ENCODE measurements at regions not wholly inside any gene's neighbourhood (a gene's known extent, or its start where the extent isn't known, plus 50 kb on each side); places are given as distances from the start of the nearest gene placed in this dataset.

DNA sequence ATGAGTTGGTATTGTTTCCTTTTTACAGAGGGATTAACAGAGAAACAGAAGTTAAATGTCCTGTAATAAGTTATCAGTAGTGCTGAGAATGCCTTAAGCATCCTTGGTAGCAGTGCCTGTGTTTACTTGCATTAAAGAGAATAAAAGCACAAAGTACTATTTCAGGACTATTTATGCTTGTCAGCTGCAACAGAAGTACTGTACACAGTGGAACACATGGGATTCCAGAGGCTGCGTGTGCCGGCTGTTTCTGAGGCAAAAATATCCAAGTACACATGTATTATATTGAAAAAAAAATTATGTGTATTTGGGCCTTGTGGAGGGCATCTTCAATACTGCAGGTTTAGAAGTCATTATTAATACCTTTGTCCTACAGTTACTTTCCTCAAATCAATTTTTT is 58.2 kb upstream of the ACTBL2 start:
- CTCF ChIA-PET: no interaction called here
- TF ChIP-seq TARDBP (IDR thresholded peaks at IDR 0.05): no peak
- TF ChIP-seq NFRKB (IDR thresholded peaks at IDR 0.05): no peak
- no peak for TF ChIP-seq BHLHE40 (IDR thresholded peaks at IDR 0.05; ENCODE audit: borderline replicate concordance)
- no peak for TF ChIP-seq ELF4 (IDR thresholded peaks at IDR 0.05)
- TF ChIP-seq FOXK2 (IDR thresholded peaks at IDR 0.05): no peak
- no peak for TF ChIP-seq CTBP1 (IDR thresholded peaks at IDR 0.05; ENCODE audit: borderline replicate concordance)
- no peak for TF ChIP-seq HDGF (IDR thresholded peaks at IDR 0.05; ENCODE audit: borderline replicate concordance)
- no peak for TF ChIP-seq SP1 (IDR thresholded peaks at IDR 0.05)
- TF ChIP-seq, protein P1, sequence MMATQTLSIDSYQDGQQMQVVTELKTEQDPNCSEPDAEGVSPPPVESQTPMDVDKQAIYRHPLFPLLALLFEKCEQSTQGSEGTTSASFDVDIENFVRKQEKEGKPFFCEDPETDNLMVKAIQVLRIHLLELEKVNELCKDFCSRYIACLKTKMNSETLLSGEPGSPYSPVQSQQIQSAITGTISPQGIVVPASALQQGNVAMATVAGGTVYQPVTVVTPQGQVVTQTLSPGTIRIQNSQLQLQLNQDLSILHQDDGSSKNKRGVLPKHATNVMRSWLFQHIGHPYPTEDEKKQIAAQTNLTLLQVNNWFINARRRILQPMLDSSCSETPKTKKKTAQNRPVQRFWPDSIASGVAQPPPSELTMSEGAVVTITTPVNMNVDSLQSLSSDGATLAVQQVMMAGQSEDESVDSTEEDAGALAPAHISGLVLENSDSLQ (IDR thresholded peaks at IDR 0.05): no peak
- TF ChIP-seq FOXA1 (IDR thresholded peaks at IDR 0.05): no peak
- no peak for TF ChIP-seq FOXM1 (IDR thresholded peaks at IDR 0.05; ENCODE audit: borderline replicate concordance)
- no peak for TF ChIP-seq SUZ12 (IDR thresholded peaks at IDR 0.05)
- no peak for TF ChIP-seq L3MBTL2 (conservative IDR thresholded peaks at IDR 0.05)
- TF ChIP-seq ZNF384 (IDR thresholded peaks at IDR 0.05): no peak
- TF ChIP-seq ARNT (IDR thresholded peaks at IDR 0.05): no peak
- no peak for TF ChIP-seq LEF1 (IDR thresholded peaks at IDR 0.05; ENCODE audit: borderline replicate concordance)
- POLR2A ChIA-PET: no interaction called here
- no peak for DNase-seq (ENCODE audit: extremely low spot score)

DNA sequence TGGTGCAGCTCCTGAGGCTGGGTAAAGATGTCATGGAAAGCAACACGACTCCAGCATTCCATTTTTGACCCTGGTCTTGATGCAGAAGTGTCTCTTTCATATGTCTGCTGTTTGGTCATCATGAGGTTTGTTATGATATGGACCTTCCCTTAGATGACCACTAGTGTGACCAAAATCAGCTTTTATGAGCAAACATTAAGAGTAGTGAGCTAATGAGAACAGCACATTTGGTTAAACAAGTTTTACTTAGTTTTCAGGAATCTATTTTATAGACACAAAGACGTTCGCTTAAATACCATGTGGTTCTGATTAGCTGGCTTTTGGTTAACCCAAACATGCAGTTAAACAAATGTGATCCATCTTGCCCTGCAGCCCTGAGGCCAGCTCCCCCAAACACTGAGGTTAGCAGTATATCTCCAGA is 56.7 kb upstream of the ACTBL2 start:
- no peak for TF ChIP-seq BHLHE40 (IDR thresholded peaks at IDR 0.05; ENCODE audit: borderline replicate concordance)
- no peak for TF ChIP-seq SP1 (IDR thresholded peaks at IDR 0.05)
- ChIA-PET POLR2A (no interaction called here), CTCF (interaction anchor here (0.7 kb wide), 1 partner anchor 121 kb away, joined by 4 read pairs; no protein-coding TSS in a partner anchor)
- no peak for DNase-seq (ENCODE audit: extremely low spot score)

DNA sequence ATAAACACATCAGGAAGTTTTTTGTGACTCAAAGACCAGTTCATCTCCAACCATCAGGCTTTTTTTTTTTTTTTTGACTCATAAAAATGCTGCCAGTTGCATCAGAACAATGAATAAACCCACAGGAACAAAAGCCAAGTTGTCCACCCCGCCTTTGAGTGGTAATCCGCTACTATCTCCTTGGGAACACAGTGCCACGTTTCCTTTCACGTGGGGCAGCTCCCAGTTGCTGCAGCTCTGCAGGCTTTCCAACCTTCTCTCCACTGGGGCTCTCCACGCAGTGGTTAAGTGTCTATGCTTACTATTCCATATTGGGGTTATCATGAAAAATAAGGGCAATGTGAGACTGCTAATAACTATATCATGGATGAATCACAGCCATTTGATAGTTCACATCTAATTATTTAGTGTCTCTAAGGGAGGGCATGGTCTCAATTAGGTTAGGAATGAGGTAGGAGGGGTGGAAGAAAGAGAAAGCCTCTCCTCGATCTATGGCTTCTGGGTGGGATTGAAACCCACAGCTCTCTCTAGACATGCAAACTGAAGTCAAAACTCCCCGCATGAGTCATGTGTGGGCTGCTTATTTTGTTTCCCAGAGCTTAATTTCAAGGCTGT is 55.8 kb upstream of the ACTBL2 start:
- no peak for TF ChIP-seq SP1 (IDR thresholded peaks at IDR 0.05)
- ChIA-PET CTCF (no interaction called here), POLR2A (no interaction called here)
- DNase-seq (ENCODE audit: extremely low spot score): no peak

DNA sequence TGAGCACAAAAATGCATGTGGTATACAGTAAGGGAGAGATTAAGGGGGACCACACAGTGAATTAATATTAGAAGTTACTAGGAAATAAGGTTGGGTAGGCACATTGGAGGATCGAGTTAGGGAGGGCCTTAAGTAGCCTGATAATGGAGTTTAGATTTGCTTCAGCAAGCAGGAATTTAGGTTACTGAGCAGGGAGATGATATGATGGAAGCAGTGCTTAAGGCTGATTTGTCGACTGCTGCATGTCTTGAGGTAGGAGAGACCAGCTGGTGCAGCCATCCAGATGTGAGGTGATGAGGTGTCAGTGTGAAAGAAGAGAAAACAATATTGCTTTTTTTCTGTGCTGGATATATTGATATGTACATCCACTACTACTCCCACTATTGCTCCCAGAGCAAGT is 55.2 kb upstream of the ACTBL2 start:
- TF ChIP-seq HDGF (IDR thresholded peaks at IDR 0.05; ENCODE audit: borderline replicate concordance) (no peak), NFRKB (IDR thresholded peaks at IDR 0.05) (no peak), BHLHE40 (IDR thresholded peaks at IDR 0.05; ENCODE audit: borderline replicate concordance) (no peak), FOXA1 (IDR thresholded peaks at IDR 0.05) (no peak), FOXK2 (IDR thresholded peaks at IDR 0.05) (no peak), CTBP1 (IDR thresholded peaks at IDR 0.05; ENCODE audit: borderline replicate concordance) (no peak), TARDBP (IDR thresholded peaks at IDR 0.05) (no peak), SUZ12 (IDR thresholded peaks at IDR 0.05) (no peak), LEF1 (IDR thresholded peaks at IDR 0.05; ENCODE audit: borderline replicate concordance) (no peak), ARNT (IDR thresholded peaks at IDR 0.05) (no peak), FOXM1 (IDR thresholded peaks at IDR 0.05; ENCODE audit: borderline replicate concordance) (no peak), ELF4 (IDR thresholded peaks at IDR 0.05) (no peak)
- TF ChIP-seq, protein P1 (IDR thresholded peaks at IDR 0.05): no peak
- DNase-seq (ENCODE audit: extremely low spot score): no peak
- ChIA-PET CTCF (no interaction called here), POLR2A (no interaction called here)

DNA sequence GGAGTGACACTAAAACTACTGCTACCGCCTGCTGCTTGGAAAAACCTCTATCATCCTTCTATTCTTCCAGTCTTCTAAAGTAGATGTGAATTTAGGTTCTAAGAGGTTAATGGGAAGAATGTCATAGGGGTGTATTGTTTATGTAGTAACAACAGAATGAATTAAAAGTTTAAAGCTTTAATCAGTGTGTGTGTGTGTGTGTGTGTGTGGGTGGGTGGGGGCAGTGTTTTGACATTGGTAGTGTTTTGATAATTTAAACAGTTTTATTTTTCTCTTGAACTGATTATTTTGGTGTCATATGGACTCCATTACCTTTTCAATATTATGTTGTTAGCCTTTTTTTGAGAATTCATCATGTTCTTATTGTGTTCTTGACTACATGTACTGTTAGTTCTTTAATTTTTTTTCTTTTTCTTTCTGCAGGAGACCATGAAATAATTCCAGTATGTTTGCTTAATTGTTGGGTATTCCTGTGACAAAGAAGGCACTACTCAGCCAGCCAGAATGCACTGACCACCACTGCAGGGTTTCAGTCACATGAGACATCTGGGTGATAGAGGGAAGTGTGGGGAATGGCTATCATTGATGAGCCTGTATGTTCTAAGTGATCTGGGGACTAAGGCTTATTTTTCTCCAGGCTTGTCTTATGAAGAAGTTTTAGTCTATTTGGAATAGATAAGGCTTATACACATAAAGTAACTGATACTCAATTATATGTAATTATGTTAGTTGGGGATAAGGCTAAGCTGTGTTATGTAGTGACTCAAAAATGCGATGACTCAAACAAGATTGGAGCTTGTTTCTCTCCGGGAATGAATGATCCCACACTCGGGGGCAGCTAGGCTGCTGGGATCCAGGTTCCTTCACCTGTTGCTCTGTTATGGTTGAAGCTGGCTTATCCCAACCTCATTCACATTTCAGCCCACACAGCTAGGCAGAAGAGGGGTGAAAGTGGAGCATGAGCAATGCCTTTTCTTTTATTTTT is 50.2 kb upstream of the ACTBL2 start:
- POLR2A ChIA-PET: no interaction called here
- no peak for DNase-seq (ENCODE audit: extremely low spot score)
- CTCF ChIA-PET: interaction anchor here (0.5 kb wide), 1 partner anchor 16 kb away, joined by 3 read pairs; no protein-coding TSS in a partner anchor
- TF ChIP-seq BHLHE40 (IDR thresholded peaks at IDR 0.05; ENCODE audit: borderline replicate concordance): no peak
- no peak for TF ChIP-seq ARNT (IDR thresholded peaks at IDR 0.05)
- no peak for TF ChIP-seq HDGF (IDR thresholded peaks at IDR 0.05; ENCODE audit: borderline replicate concordance)
- no peak for TF ChIP-seq FOXA1 (IDR thresholded peaks at IDR 0.05)
- no peak for TF ChIP-seq NFRKB (IDR thresholded peaks at IDR 0.05)
- no peak for TF ChIP-seq SP1 (IDR thresholded peaks at IDR 0.05)
- TF ChIP-seq FOXM1 (IDR thresholded peaks at IDR 0.05; ENCODE audit: borderline replicate concordance): no peak
- TF ChIP-seq SUZ12 (IDR thresholded peaks at IDR 0.05): no peak
- no peak for TF ChIP-seq ZNF384 (IDR thresholded peaks at IDR 0.05)
- TF ChIP-seq TARDBP (IDR thresholded peaks at IDR 0.05): no peak
- TF ChIP-seq, protein P1 (IDR thresholded peaks at IDR 0.05): no peak
- no peak for TF ChIP-seq L3MBTL2 (conservative IDR thresholded peaks at IDR 0.05)
- TF ChIP-seq ELF4 (IDR thresholded peaks at IDR 0.05): no peak
- TF ChIP-seq FOXK2 (IDR thresholded peaks at IDR 0.05): no peak
- no peak for TF ChIP-seq LEF1 (IDR thresholded peaks at IDR 0.05; ENCODE audit: borderline replicate concordance)
- no peak for TF ChIP-seq CTBP1 (IDR thresholded peaks at IDR 0.05; ENCODE audit: borderline replicate concordance)
